GM21390 (cell line): ENCODE measurements at regions not wholly inside any gene's neighbourhood (a gene's known extent, or its start where the extent isn't known, plus 50 kb on each side); places are given as distances from the start of the nearest gene placed in this dataset.

ENCODE experiments used
- ATAC-seq: cut with Tn5 transposase; IDR thresholded peaks from one replicate; pipeline ENCODE4 v1.9.1; 2021; ENCODE audit not compliant: unreplicated experiment

DNA sequence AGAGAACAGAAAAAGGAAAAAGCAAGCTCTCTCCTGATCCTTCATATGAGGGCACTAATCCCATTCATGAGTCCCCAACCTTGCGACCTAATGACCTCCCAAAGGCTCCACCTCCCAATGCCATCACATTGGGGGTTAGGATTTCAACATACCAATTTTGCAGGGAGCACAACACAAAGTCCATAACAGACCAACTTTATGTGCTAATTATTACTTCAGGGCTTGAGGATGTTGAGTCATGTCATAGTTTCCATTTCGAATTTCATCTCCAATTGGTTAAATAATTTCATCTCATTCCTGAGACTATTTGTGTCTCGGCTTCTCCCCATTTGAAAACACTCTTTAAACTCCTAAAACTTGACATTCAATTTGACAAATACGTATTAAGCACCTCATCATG lies 69.9 kb upstream of the KLF7 start:
- no peak for ATAC-seq

GRCh38 chr2:207236156-207236935 lies 70.6 kb upstream of the KLF7 start:
- ATAC-seq = no peak

GRCh38 chr2:207238831-207239701 lies 73.3 kb upstream of the KLF7 start:
- ATAC-seq = no peak

DNA sequence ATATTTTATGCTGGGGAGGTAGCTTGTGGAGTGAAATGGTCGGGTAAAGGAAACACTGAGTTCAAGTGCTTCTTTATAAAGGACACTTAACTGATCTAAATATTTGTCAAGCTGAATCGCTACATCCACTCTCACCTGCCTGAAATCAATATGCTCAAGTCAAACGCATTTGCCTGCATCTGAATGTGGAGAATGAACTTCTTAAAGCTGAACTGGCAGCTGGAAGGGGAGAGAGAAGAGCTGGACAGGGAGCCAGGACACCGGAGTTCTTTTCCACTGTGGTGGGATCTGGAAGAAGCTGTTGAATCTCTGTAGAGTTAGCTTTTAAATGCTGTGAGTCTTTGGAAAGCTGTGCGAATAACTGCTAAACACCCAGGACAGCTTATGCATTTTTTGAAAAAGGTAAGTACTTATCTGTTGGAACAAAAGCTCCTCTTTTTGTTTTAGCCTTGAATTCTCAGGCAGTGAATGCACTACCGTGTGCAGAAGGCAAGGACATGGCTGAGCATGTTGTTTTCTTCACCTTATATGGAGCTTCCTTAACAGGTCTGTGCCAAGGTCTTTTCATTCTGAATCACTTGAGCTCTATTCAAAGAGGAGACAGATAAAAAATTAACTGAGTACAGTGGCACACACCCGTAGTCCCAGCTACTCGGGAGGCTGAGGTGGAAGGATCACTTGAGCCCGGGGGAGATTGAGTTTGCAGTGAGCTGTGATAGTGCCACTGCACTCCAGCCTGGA lies 74.2 kb upstream of the KLF7 start:
- ATAC-seq = no peak

DNA sequence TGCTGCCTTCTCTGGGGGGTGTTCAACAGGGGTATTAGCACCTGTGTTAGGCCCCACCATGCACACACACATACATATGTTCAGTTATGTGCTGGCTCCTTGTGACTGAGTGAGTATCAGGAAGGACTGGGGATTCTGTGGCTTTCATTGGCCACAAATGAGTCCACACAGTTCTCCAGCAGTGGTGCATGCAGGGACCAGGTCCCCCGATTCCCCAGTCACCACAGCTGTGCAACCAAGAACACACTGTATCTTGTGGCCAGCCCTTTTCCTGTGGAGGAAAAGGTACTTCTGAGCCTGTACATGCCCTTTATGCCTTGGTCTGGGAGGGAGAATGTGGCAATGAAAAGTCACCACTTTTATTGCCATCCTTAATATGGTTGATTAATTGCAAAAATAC lies 74.9 kb upstream of the KLF7 start:
- no peak for ATAC-seq

DNA sequence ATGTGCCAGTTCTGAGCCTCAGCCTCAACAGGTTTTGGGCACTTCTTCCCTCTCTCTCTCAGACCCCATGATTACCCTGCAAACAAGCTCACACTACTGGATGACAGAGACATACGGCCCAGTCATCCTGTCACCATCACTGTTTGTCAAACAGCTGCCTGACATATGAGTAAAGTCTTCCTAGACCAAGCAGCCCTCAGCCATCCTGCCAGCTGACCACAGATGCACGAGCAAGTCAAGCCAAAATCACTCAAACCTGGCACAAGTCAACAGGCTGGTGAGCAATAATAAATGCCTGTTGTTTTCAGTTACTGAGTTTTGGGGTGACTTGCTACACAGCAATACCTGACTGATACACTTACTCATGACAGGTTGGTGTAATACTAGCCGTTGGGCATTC lies 75.5 kb upstream of the KLF7 start:
- ATAC-seq = no peak

- no peak for ATAC-seq
These were observed 77.9 kb upstream of the KLF7 start for GRCh38 chr2:207243601-207244000.

- ATAC-seq = no peak
These were observed 79.5 kb upstream of the KLF7 start for GRCh38 chr2:207244971-207245925.

DNA sequence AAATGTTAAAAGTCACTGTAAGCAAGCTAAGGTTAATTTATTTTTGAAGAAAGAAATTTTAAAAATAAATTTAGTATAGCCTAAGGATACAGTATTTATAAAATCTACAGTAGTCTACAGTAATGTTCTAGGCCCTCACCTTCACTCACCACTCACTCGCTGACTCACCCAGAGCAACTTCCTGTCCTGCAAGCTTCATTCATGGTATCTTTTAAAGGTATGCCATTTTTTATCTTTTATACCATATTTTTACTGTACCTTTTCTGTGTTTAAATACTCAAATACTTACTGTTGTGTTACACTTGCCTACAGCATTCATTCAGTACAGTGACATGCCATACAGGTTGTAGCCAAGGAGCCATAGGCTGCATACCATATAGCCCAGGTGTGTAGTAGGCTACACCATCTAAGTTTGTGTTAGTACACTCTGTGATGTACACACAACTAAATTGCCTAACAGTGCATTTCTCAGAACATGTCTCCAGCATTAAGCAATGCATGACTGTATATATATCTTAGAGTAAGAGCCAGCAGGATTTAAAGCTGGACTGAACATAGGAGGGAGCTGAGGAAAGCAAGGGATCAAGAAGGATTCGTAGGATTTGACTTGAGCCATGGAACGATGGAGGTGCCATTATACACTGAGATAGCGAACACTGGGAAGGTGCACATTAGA lies 83.1 kb upstream of the KLF7 start:
- no peak for ATAC-seq

GRCh38 chr2:207251022-207251421 lies 85.3 kb upstream of the KLF7 start:
- ATAC-seq = no peak

DNA sequence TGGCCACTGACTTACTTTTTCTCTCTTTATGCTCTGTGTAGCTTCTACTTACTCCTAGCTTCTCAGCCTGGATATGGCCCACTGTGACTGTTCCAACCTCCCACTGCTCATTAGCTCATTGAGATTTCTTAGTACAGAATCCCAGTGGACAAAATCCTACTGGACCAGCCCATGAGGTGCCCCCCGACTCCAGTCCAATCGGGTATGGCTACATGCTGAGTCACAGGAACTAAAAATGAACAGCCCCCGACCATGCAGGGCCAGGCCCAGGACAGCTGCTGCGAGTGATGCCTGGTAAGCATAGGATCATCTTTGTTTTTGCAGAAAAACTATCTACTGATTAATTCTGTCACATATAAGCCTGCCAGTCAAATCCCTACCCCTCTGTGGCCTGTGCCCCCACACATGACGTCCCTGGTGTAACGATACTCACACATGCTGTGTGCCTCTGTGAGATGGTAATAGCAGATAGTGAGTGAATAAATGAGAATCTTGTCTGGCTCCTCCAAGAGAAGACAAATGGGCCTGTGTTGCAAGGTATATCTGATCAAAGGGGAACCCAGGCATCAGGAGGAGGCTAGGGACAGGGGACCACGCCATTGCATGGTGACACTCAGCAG lies 85.9 kb upstream of the KLF7 start:
- ATAC-seq = no peak

GRCh38 chr2:207252416-207252815 lies 86.7 kb upstream of the KLF7 start:
- no peak for ATAC-seq

- no peak for ATAC-seq
These were observed 87.4 kb upstream of the KLF7 start for GRCh38 chr2:207252979-207253645.

GRCh38 chr2:207253666-207254345 lies 88.1 kb upstream of the KLF7 start:
- no peak for ATAC-seq

GRCh38 chr2:207254591-207255464 lies 89.1 kb upstream of the KLF7 start:
- ATAC-seq = no peak

DNA sequence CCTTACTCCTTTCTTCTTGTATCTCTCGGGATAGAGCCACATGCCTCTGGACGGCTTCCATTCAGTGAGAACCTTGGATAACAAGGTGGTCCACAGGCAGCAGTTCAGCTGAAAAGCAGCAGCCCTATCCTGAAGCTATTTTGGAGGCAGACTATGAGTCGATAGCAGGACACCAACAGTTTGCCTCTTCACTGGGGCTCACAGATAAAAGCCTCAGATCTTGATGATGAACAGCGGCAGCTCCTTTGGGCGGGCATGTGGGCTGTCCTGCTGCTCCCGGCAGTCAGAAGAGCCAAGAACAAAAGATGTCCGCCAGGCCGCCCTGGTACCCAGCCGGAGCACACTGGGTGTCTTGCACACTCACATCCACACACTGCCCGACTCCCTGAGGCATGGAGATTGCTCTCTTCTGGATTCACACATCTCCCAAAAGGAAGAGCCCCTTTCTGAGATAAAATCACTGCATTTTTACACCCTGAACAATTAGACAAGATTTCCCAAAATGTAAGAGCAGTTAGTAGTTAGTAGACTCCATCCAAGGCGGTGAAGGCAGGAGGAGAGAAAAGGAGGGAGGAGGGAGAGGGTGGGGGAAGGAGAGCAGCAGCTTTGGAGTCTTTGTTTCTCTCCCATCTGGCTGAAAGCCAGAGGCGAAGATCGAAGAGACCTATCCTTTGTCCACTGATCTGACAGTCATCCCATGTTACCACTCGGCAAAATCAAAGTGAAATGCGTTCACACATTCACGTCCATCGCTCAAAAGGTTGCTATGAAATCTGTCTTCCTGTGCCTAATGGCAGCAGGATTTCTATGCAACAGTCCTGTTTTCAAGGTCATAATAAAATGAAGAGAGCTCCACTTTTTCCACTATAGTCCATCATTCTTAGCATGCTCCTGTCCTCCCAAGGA lies 90.1 kb upstream of the KLF7 start:
- no peak for ATAC-seq
